Caco-2 (cell line): ENCODE measurements at regions not wholly inside any gene's neighbourhood (a gene's known extent, or its start where the extent isn't known, plus 50 kb on each side); places are given as distances from the start of the nearest gene placed in this dataset.

Experiments
- BruUV-seq: library from RNA; stranded (reverse); fragments of 400-500 nt; replicated peaks from 2 replicates; lab custom pipeline; 2021; lab: Mats Ljungman, UMichigan
- CTCF ChIA-PET: fragments of 300-600 bp; sonication (Branson Sonifier 250); formaldehyde crosslinking; loops from one replicate; lab custom pipeline; 2022; ENCODE audit warnings: antibody characterized with exemption; lab: Charles Lee
- POLR2A ChIA-PET: fragments of 300-600 bp; sonication (Branson Sonifier 250); formaldehyde crosslinking; loops from one replicate; lab custom pipeline; 2022; ENCODE audit warnings: antibody characterized with exemption; lab: Charles Lee
- DNase-seq, 2 experiments: peaks; one replicate each; pipeline versions ENCODE4 v3.0.0 to v3.0.0-alpha.2; 2020 to 2022
- H3K27me3 ChIP-seq: replicated peaks from 2 replicates; pipeline ENCODE4 v1.6.0; 2011; ENCODE audit warnings: low read length; ENCODE audit not compliant: control insufficient read depth, insufficient read depth
- H3K36me3 ChIP-seq: 2 replicates; pipeline ENCODE4 v1.5.1; 2011; ENCODE audit warnings: low read length; ENCODE audit not compliant: control insufficient read depth, insufficient read depth
- H3K4me1 ChIP-seq: fragments of 250-450 bp; sonication (Bioruptor Pico); 2 replicates; pipeline ENCODE4 v1.5.1; 2020; ENCODE audit warnings: mild to moderate bottlenecking
- H3K4me3 ChIP-seq: 2 replicates; pipeline ENCODE4 v1.5.1; 2011; ENCODE audit warnings: low read depth, mild to moderate bottlenecking, control low read depth, low read length
- H3K9me3 ChIP-seq: fragments of 250-450 bp; sonication (Bioruptor Pico); 2 replicates; pipeline ENCODE4 v1.5.1; 2020; ENCODE audit warnings: mild to moderate bottlenecking, moderate library complexity
- H3K27ac Mint-ChIP-seq: one replicate; pipeline ENCODE4 v1.8.0; 2022; ENCODE audit warnings: mixed read lengths; ENCODE audit not compliant: unreplicated experiment
- H3K27me3 Mint-ChIP-seq: one replicate; pipeline ENCODE4 v1.8.0; 2022; ENCODE audit warnings: mixed read lengths; ENCODE audit not compliant: insufficient read depth, unreplicated experiment
- H3K36me3 Mint-ChIP-seq: one replicate; pipeline ENCODE4 v1.8.0; 2022; ENCODE audit warnings: mild to moderate bottlenecking, mixed read lengths; ENCODE audit not compliant: insufficient read depth, unreplicated experiment
- H3K4me1 Mint-ChIP-seq: one replicate; pipeline ENCODE4 v1.8.0; 2022; ENCODE audit warnings: low read depth, mixed read lengths; ENCODE audit not compliant: unreplicated experiment
- H3K4me3 Mint-ChIP-seq: one replicate; pipeline ENCODE4 v1.8.0; 2022; ENCODE audit warnings: mild to moderate bottlenecking, moderate library complexity, mixed read lengths; ENCODE audit not compliant: unreplicated experiment
- H3K9me3 Mint-ChIP-seq: one replicate; pipeline ENCODE4 v1.8.0; 2022; ENCODE audit warnings: mixed read lengths; ENCODE audit not compliant: unreplicated experiment
- CTCF ChIP-seq, 2 experiments: fragments of 200-600 bp in 1 of 2; IDR thresholded peaks; 1 replicate in 1 of 2; 2 replicates in 1 of 2; pipeline versions ENCODE4 v1.5.1 to v1.8.0; 2011 to 2022; ENCODE audit warnings: antibody characterized with exemption in 1 of 2, control low read depth in 1 of 2, inconsistent platforms in 1 of 2, low read depth in 1 of 2, low read length in 1 of 2, mild to moderate bottlenecking in 1 of 2, moderate library complexity in 1 of 2; ENCODE audit not compliant: insufficient read depth in 1 of 2, severe bottlenecking in 1 of 2, unreplicated experiment in 1 of 2
- intact Hi-C: fragments of 100-400 bp; cut with micrococcal nuclease; formaldehyde crosslinking; loops from one replicate; pipeline ENCODE4 v1.10.0; 2022; ENCODE audit not compliant: unreplicated experiment

GRCh38 chr5:174310706-174311105, 265.2 kb downstream of the NSG2 start:
- H3K4me1 Mint-ChIP-seq: no peaks in the 10 kb centered on the region
- BruUV-seq: no TSS peak
- TF ChIP-seq CTCF (IDR thresholded peaks at IDR 0.05; ENCODE audit: insufficient read depth in 1 of 2, low read depth in 1 of 2, low read length in 1 of 2, severe bottlenecking in 1 of 2, unreplicated experiment in 1 of 2): no peak
- Histone ChIP-seq H3K27me3 (peaks cover 2% of the 10 kb centered on the region), H3K36me3 (no peaks in the 10 kb centered on the region), H3K4me3 (no peak overlapping the region), H3K4me1 (peaks cover 4% of the 10 kb centered on the region; the same call in 1 of the 2 replicates), H3K9me3 (no peaks in the 10 kb centered on the region)
- peaks cover 31% of the 10 kb centered on the region for H3K27me3 Mint-ChIP-seq
- H3K27ac Mint-ChIP-seq: no peak overlapping the region
- no peak overlapping the region for H3K4me3 Mint-ChIP-seq
- H3K9me3 Mint-ChIP-seq: no peaks in the 10 kb centered on the region
- DNase-seq: no peak
- intact Hi-C loops: no loop called here
- ChIA-PET POLR2A (no interaction called here), CTCF (interaction anchor here (1.0 to 2.5 kb wide), 3 partner anchors 266 to 695 kb away, joined by 7 to 117 read pairs (median 14); partner anchors contain the start of gene NSG2)
- H3K36me3 Mint-ChIP-seq: no peaks in the 10 kb centered on the region

- intact Hi-C loops: no loop called here
- POLR2A ChIA-PET: no interaction called here
- DNase-seq: no peak
- no peak overlapping the region for H3K27ac Mint-ChIP-seq
- CTCF ChIA-PET: interaction anchor here (0.6 to 2.5 kb wide), 14 partner anchors 8 to 695 kb away, joined by 3 to 117 read pairs (median 4); partner anchors contain the start of gene NSG2
- Histone ChIP-seq H3K27me3 (peaks cover 2% of the 10 kb centered on the region), H3K36me3 (no peaks in the 10 kb centered on the region), H3K4me3 (no peak overlapping the region), H3K4me1 (peaks cover 4% of the 10 kb centered on the region; the same call in 1 of the 2 replicates), H3K9me3 (no peaks in the 10 kb centered on the region)
- H3K9me3 Mint-ChIP-seq: no peaks in the 10 kb centered on the region
- no TSS peak for BruUV-seq
- no peak for TF ChIP-seq CTCF (IDR thresholded peaks at IDR 0.05; ENCODE audit: insufficient read depth in 1 of 2, low read depth in 1 of 2, low read length in 1 of 2, severe bottlenecking in 1 of 2, unreplicated experiment in 1 of 2)
- H3K36me3 Mint-ChIP-seq: no peaks in the 10 kb centered on the region
- H3K27me3 Mint-ChIP-seq: peaks cover 29% of the 10 kb centered on the region
- no peak overlapping the region for H3K4me3 Mint-ChIP-seq
- H3K4me1 Mint-ChIP-seq: no peaks in the 10 kb centered on the region
These were observed 265.6 kb downstream of the NSG2 start for GRCh38 chr5:174311121-174311520.

GRCh38 chr5:174311531-174312269, 266.2 kb downstream of the NSG2 start:
- ChIA-PET CTCF (interaction anchor here (0.6 to 2.5 kb wide), 23 partner anchors 8 to 696 kb away, joined by 3 to 117 read pairs (median 4); partner anchors contain the start of gene NSG2), POLR2A (interaction anchor here (0.6 kb wide), 1 partner anchor 266 kb away, joined by 5 read pairs; the partner anchor contains the start of gene NSG2)
- Histone ChIP-seq H3K36me3 (no peaks in the 10 kb centered on the region), H3K4me3 (peak overlapping the region; percentile 32), H3K9me3 (no peaks in the 10 kb centered on the region), H3K4me1 (peaks cover 4% of the 10 kb centered on the region; the same call in 1 of the 2 replicates), H3K27me3 (peaks cover 2% of the 10 kb centered on the region)
- Mint-ChIP-seq H3K27ac (no peak overlapping the region), H3K9me3 (no peaks in the 10 kb centered on the region), H3K4me3 (peak overlapping the region; percentile 27), H3K27me3 (peaks cover 25% of the 10 kb centered on the region), H3K4me1 (no peaks in the 10 kb centered on the region), H3K36me3 (no peaks in the 10 kb centered on the region)
- intact Hi-C loops: loop anchor here (1.0 kb wide), 2 partner anchors 266 to 291 kb away; partner anchors contain the start of gene NSG2
- peak; percentile 64 to 85 for DNase-seq
- TF ChIP-seq CTCF (IDR thresholded peaks at IDR 0.05; ENCODE audit: insufficient read depth in 1 of 2, low read depth in 1 of 2, low read length in 1 of 2, severe bottlenecking in 1 of 2, unreplicated experiment in 1 of 2): peak; percentile 82 to 84
- BruUV-seq: no TSS peak
